Adrenal gland (tissue), 9 donors: ENCODE measurements at regions not wholly inside any gene's neighbourhood (a gene's known extent, or its start where the extent isn't known, plus 50 kb on each side); places are given as distances from the start of the nearest gene placed in this dataset.

Experiments
- DNase-seq, 7 donors: peaks; one replicate each; pipeline ENCODE4 v3.0.0-alpha.2; 2019 to 2020
- H3K27ac ChIP-seq, 5 donors: fragments of 200-600 bp; sonication (generic) in 4 of 5; 1 replicate in 3 of 5; 2 replicates in 2 of 5; pipeline versions ENCODE4 v1.5.1 to v1.8.0; 2016 to 2020; ENCODE audit warnings: mild to moderate bottlenecking in 1 of 5
- H3K27me3 ChIP-seq: fragments of 200-600 bp; 2 replicates; pipeline ENCODE4 v1.8.0; 2021
- H3K36me3 ChIP-seq, 2 donors: fragments of 200-600 bp; replicated peaks in 1 of 2; 1 replicate in 1 of 2; 2 replicates in 1 of 2; pipeline versions ENCODE4 v1.5.1 to v1.8.0; 2018 to 2022
- H3K4me1 ChIP-seq, 2 donors: fragments of 200-600 bp; replicated peaks in 1 of 2; 1 replicate in 1 of 2; 2 replicates in 1 of 2; pipeline versions ENCODE4 v1.5.1 to v1.8.0; 2018 to 2021
- H3K4me3 ChIP-seq, 4 donors: fragments of 200-600 bp; sonication (generic) in 3 of 4; one replicate each; pipeline ENCODE4 v1.5.1; 2016 to 2018
- H3K9me3 ChIP-seq, 3 donors: fragments of 200-600 bp; sonication (generic) in 1 of 3; replicated peaks in 1 of 3; 1 replicate in 2 of 3; 2 replicates in 1 of 3; pipeline versions ENCODE4 v1.5.1 to v1.8.0; 2016 to 2021
- CTCF ChIP-seq, 6 experiments: fragments of 450-650 bp in 4 of 6; fragments of 200-600 bp in 2 of 6; sonication (generic) in 1 of 6; IDR thresholded peaks; 1 replicate in 5 of 6; 2 replicates in 1 of 6; pipeline versions ENCODE4 v1.5.1 to v1.8.0; 2016 to 2021; ENCODE audit warnings: antibody characterized with exemption in 6 of 6, mild to moderate bottlenecking in 2 of 6, moderate library complexity in 1 of 6
- POLR2A ChIP-seq, 2 donors: fragments of 450-650 bp; IDR thresholded peaks; one replicate each; pipeline ENCODE4 v1.6.1; 2017; ENCODE audit warnings: antibody characterized with exemption in 2 of 2, mild to moderate bottlenecking in 2 of 2, moderate library complexity in 1 of 2
- WGBS, 4 donors: extraction: QIAGEN DNeasy Blood & Tissue Kit in 2 of 4; methylation state at CpG; one replicate each; pipeline versions ENCODE4 v1.1.5 to v1.1.7; 2013 to 2017; 5-methylcytosine and 5-hydroxymethylcytosine counted together
- intact Hi-C, 2 donors: fragments of 100-400 bp; cut with DNase I; formaldehyde crosslinking; loops; one replicate each; pipeline versions ENCODE4 v1.14.1 to v1.15.0; 2022 to 2023
- donor health status: healthy with polysubstance abuse.
- donor health status: Bipolar disorder and iron deficiency.
- donor health status: DM: yes; HTN: yes; CAD: no.
- donor health status: DM: no; HTN: no; CAD: no.
- donor health status: DM: no; HTN: no; CAD: no.

GRCh38 chr4:156396534-156396933 lies 442.9 kb upstream of the CTSO start:
- intact Hi-C loops, result no loop called here
- H3K36me3 ChIP-seq, result no peaks in the 10 kb centered on the region
- no peak overlapping the region for H3K27ac ChIP-seq
- H3K4me3 ChIP-seq, result no peak overlapping the region
- DNase-seq, result no peak
- TF ChIP-seq CTCF (IDR thresholded peaks at IDR 0.05) (no peak), POLR2A (IDR thresholded peaks at IDR 0.05) (no peak)
- no peaks in the 10 kb centered on the region for H3K4me1 ChIP-seq
- H3K9me3 ChIP-seq, result no peaks in the 10 kb centered on the region
- 52 to 71% (median 63%) methylated on average over 2 of the region's 2 CpGs for WGBS, 4 donors
- H3K27me3 ChIP-seq, result no peaks in the 10 kb centered on the region

GRCh38 chr4:156391325-156391653 lies 437.6 kb upstream of the CTSO start:
- WGBS, 4 donors, result 51 to 82% (median 75%) methylated on average over 2 of the region's 2 CpGs

GRCh38 chr4:156390599-156391324 lies 437.1 kb upstream of the CTSO start:
- WGBS, 4 donors, result 63 to 87% (median 74%) methylated on average over 4 of the region's 4 CpGs
- TF ChIP-seq CTCF (IDR thresholded peaks at IDR 0.05) (no peak), POLR2A (IDR thresholded peaks at IDR 0.05) (no peak)

More at GRCh38 chr4:156391325-156391653, 437.6 kb upstream of the CTSO start:
- no peaks in the 10 kb centered on the region for H3K4me1 ChIP-seq
- H3K9me3 ChIP-seq, result no peaks in the 10 kb centered on the region
- intact Hi-C loops, result no loop called here
- no peak overlapping the region for H3K4me3 ChIP-seq
- no peak overlapping the region for H3K27ac ChIP-seq
- no peak for TF ChIP-seq CTCF (IDR thresholded peaks at IDR 0.05)
- H3K36me3 ChIP-seq, result no peaks in the 10 kb centered on the region
- DNase-seq, result no peak
- H3K27me3 ChIP-seq, result no peaks in the 10 kb centered on the region

GRCh38 chr4:156388826-156389225 lies 435.2 kb upstream of the CTSO start:
- WGBS, 4 donors, result 62 to 75% (median 66%) methylated on average over 3 of the region's 3 CpGs
- Histone ChIP-seq H3K4me3 (no peak overlapping the region), H3K9me3 (no peaks in the 10 kb centered on the region), H3K4me1 (no peaks in the 10 kb centered on the region), H3K36me3 (no peaks in the 10 kb centered on the region), H3K27ac (no peak overlapping the region), H3K27me3 (no peaks in the 10 kb centered on the region)
- no peak for DNase-seq
- TF ChIP-seq POLR2A (IDR thresholded peaks at IDR 0.05), result no peak
- intact Hi-C loops, result no loop called here

More at GRCh38 chr4:156390599-156391324, 437.1 kb upstream of the CTSO start:
- no peak overlapping the region for H3K4me3 ChIP-seq
- H3K4me1 ChIP-seq, result no peaks in the 10 kb centered on the region
- no peak for DNase-seq
- H3K27ac ChIP-seq, result no peak overlapping the region
- intact Hi-C loops, result no loop called here
- no peaks in the 10 kb centered on the region for H3K27me3 ChIP-seq
- H3K36me3 ChIP-seq, result no peaks in the 10 kb centered on the region
- no peaks in the 10 kb centered on the region for H3K9me3 ChIP-seq

GRCh38 chr4:156378033-156378665 lies 424.5 kb upstream of the CTSO start:
- 68 to 72% (median 71%) methylated on average over 8 of the region's 8 CpGs for WGBS, 4 donors
- DNase-seq, result peak in 2 of 7 donors; percentile 19 to 21
- no peak overlapping the region for H3K27ac ChIP-seq
- no peaks in the 10 kb centered on the region for H3K27me3 ChIP-seq
- intact Hi-C loops, result no loop called here
- H3K9me3 ChIP-seq, result no peaks in the 10 kb centered on the region
- H3K4me1 ChIP-seq, result no peaks in the 10 kb centered on the region
- no peaks in the 10 kb centered on the region for H3K36me3 ChIP-seq
- TF ChIP-seq CTCF (IDR thresholded peaks at IDR 0.05) (peak in 3 of 6 experiments; percentile 6 to 34 (median 26)), POLR2A (IDR thresholded peaks at IDR 0.05) (no peak)
- no peak overlapping the region for H3K4me3 ChIP-seq
